Choroid plexus epithelial cell (primary cell): ENCODE measurements at regions not wholly inside any gene's neighbourhood (a gene's known extent, or its start where the extent isn't known, plus 50 kb on each side); places are given as distances from the start of the nearest gene placed in this dataset.

Experiments
- DNase-seq: peaks from one replicate; pipeline ENCODE4 v3.0.0-alpha.2; 2010; ENCODE audit warnings: low read depth
- H3K4me3 ChIP-seq: 2 replicates; pipeline ENCODE4 v1.5.1; 2011; ENCODE audit warnings: low read depth, mild to moderate bottlenecking, control low read depth, low read length, moderate library complexity
- CTCF ChIP-seq: conservative IDR thresholded peaks from 2 replicates; pipeline ENCODE4 v1.5.1; 2011; ENCODE audit warnings: low read depth, mild to moderate bottlenecking, control low read depth, inconsistent platforms, low read length, moderate library complexity

GRCh38 chr20:57838670-57839151 is 128.9 kb upstream of the PMEPA1 start:
- no peak for TF ChIP-seq CTCF
- no peak for DNase-seq

GRCh38 chr20:57837208-57838035 is 127.6 kb upstream of the PMEPA1 start:
- no peak for TF ChIP-seq CTCF
- H3K4me3 ChIP-seq = no peak overlapping the region
- no peak for DNase-seq

More at GRCh38 chr20:57838670-57839151, 128.9 kb upstream of the PMEPA1 start:
- no peak overlapping the region for H3K4me3 ChIP-seq

DNA sequence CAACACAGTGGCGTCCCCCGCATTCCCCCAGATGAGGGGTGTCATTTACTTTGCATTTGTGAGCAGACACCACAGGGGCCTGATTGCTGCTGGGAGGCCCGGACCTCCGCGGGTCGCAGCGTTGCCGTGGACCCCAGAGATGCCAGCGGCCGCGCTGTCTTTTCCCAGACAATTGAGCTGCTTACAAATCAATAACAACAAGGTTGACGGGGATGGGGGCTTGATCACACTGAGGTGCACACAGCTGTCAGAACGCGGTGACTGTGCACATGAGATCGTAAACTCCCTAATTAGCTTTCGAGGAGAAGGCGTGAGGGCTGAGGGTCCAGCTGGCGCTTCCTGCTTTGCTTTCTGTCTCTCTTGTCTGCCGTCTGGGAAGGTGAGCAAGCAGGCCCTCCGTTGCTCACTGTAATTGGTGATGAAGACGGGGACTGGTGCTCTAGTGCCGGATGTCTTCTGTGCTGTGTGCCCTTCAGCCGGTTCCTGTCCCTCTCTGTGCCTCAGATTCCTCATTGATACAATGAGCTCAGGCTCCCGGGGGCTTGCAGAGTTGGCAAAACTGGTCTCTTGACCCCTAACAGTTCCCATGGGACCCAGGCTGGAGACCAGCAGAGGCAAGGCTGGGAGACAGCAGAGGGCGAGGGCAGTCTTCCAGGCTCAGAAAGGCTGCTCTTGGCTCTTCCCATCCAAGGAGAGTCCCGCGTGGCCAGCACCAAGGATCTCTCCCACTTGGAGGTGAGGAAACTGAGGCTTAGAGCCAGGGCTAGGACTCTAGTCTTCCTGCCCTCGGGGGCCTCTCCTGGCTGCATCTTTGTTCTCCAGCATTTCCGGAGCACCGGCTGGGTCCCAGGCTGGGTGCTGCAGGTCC is 126.0 kb upstream of the PMEPA1 start:
- no peak for DNase-seq
- no peak for TF ChIP-seq CTCF
- H3K4me3 ChIP-seq = no peak overlapping the region

DNA sequence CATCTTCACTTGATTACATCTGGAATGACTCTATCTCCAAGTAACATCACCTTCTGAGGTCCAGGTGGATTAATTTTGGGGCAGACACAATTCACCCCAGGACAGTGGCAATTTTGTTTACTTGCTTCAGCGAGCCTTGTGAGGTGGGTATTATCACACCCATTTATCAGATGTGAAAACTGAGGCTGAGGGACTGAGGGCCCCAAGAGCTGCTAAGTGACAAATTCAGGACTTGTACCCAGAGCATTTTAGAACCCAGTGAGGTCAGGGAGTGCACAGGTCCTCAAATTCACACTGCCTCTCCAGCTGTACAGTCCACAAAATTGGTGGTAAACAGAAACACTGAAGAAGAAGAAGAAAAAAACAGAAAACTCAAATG is 125.2 kb upstream of the PMEPA1 start:
- TF ChIP-seq CTCF = no peak
- no peak overlapping the region for H3K4me3 ChIP-seq
- DNase-seq = no peak

- no peak overlapping the region for H3K4me3 ChIP-seq
- no peak for TF ChIP-seq CTCF
- no peak for DNase-seq
Observed at GRCh38 chr20:57834306-57835073, 124.7 kb upstream of the PMEPA1 start.

- no peak for DNase-seq
- no peak for TF ChIP-seq CTCF
- H3K4me3 ChIP-seq = no peak overlapping the region
Observed at GRCh38 chr20:57831993-57832585, 122.3 kb upstream of the PMEPA1 start.
